ENCODE measurements at regions not wholly inside any gene's neighbourhood (a gene's known extent, or its start where the extent isn't known, plus 50 kb on each side); places are given as distances from the start of the nearest gene placed in this dataset.

GRCh38 chr1:5648410-5649165 lies 343.6 kb downstream of the NPHP4 start:
- Histone ChIP-seq H3K27ac (ENCODE audit: low read depth in 2 of 2, low read length in 2 of 2) (no peak overlapping the region), H3K9ac (ENCODE audit: low read length in 3 of 3) (no peak overlapping the region), H3K9me3 (ENCODE audit: control insufficient read depth in 2 of 3, insufficient read depth in 1 of 3, low read length in 3 of 3) (no peaks in the 10 kb centered on the region), H3K27me3 (ENCODE audit: control insufficient read depth, insufficient read depth, low read length) (no peaks in the 10 kb centered on the region), H3K36me3 (ENCODE audit: control insufficient read depth in 2 of 3, insufficient read depth in 3 of 3, low read length in 3 of 3) (no peaks in the 10 kb centered on the region), H3K4me1 (ENCODE audit: control insufficient read depth in 2 of 3, insufficient read depth in 2 of 3, low read depth in 1 of 3, low read length in 3 of 3) (no peaks in the 10 kb centered on the region), H3K4me3 (ENCODE audit: low read length in 3 of 3) (no peak overlapping the region)
- DNase-seq (no peak), FAIRE-seq (no peak)
- intact Hi-C loops (cut with DNase I), result no loop called here
- no peak for TF ChIP-seq CTCF (IDR thresholded peaks at IDR 0.05; ENCODE audit: borderline replicate concordance, extremely low read depth, insufficient read depth)

DNA sequence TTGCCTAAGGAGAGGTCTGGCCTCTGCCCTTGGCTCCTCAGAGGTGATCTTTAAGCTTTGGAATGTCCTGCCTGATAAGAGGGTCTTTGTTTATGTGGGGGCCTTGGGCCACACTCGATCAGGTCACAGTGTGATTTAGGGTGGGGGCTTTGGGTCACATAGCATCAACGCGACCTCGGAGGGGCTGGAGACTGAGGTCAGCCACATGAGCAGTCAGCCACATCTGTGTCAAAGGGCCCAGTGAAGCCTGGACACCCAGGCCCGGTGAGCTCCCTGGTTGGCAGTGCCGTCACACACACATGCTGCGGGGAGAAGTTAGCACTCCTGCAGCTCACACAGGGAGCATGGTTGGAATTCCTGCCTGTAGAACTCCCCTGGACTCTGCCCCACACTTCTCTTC lies 345.0 kb downstream of the NPHP4 start:
- no peaks in the 10 kb centered on the region for H3K36me3 ChIP-seq (ENCODE audit: control insufficient read depth in 2 of 3, insufficient read depth in 3 of 3, low read length in 3 of 3)
- DNase-seq (peak in 4 of 5 donors; percentile 37 to 73 (median 54)), FAIRE-seq (no peak)
- H3K9me3 ChIP-seq (ENCODE audit: control insufficient read depth in 2 of 3, insufficient read depth in 1 of 3, low read length in 3 of 3), result no peaks in the 10 kb centered on the region
- no peak overlapping the region for H3K27ac ChIP-seq (ENCODE audit: low read depth in 2 of 2, low read length in 2 of 2)
- intact Hi-C loops (cut with DNase I), result no loop called here
- no peaks in the 10 kb centered on the region for H3K4me1 ChIP-seq (ENCODE audit: control insufficient read depth in 2 of 3, insufficient read depth in 2 of 3, low read depth in 1 of 3, low read length in 3 of 3)
- no peak overlapping the region for H3K4me3 ChIP-seq (ENCODE audit: low read length in 3 of 3)
- H3K27me3 ChIP-seq (ENCODE audit: control insufficient read depth, insufficient read depth, low read length), result no peaks in the 10 kb centered on the region
- TF ChIP-seq CTCF (IDR thresholded peaks at IDR 0.05; ENCODE audit: borderline replicate concordance, extremely low read depth, insufficient read depth), result no peak
- H3K9ac ChIP-seq (ENCODE audit: low read length in 3 of 3), result no peak overlapping the region

DNA sequence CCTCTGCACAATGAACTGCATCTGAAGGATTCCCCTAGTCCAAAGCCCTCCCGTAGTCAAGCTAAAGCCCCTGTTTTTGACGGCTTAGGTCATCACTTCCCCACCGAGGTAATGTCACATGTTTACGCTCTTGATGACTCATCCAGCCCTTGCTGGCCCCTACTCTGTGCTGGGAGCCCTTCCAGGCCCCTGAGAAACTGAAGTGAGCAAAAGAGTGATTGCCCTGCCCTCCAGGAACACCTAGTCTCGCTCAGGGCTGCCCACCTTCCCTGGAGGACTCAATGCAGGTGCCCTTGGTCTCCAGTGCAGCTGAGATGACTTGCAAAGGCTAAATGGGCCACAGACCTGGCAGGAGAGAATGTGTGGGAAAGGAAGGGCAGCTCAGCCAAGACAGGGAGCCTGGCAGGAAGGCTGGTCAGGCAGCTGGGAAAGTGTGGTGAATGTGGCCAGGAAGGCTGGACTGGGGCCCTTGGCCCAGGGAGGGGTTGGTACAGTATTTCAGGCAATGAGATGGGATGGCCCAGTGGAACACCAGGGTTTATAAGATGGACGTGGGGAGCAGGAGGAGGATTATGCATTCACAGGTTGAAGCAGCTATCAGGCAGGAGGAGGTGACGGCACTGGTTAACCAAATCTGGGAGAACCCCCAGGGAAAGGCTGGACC lies 345.6 kb downstream of the NPHP4 start:
- H3K27me3 ChIP-seq (ENCODE audit: control insufficient read depth, insufficient read depth, low read length), result no peaks in the 10 kb centered on the region
- no peak overlapping the region for H3K9ac ChIP-seq (ENCODE audit: low read length in 3 of 3)
- H3K4me3 ChIP-seq (ENCODE audit: low read length in 3 of 3), result no peak overlapping the region
- H3K9me3 ChIP-seq (ENCODE audit: control insufficient read depth in 2 of 3, insufficient read depth in 1 of 3, low read length in 3 of 3), result no peaks in the 10 kb centered on the region
- TF ChIP-seq CTCF (IDR thresholded peaks at IDR 0.05; ENCODE audit: borderline replicate concordance, extremely low read depth, insufficient read depth), result no peak
- FAIRE-seq (no peak), DNase-seq (no peak)
- no peak overlapping the region for H3K27ac ChIP-seq (ENCODE audit: low read depth in 2 of 2, low read length in 2 of 2)
- no peaks in the 10 kb centered on the region for H3K36me3 ChIP-seq (ENCODE audit: control insufficient read depth in 2 of 3, insufficient read depth in 3 of 3, low read length in 3 of 3)
- intact Hi-C loops (cut with DNase I), result no loop called here
- H3K4me1 ChIP-seq (ENCODE audit: control insufficient read depth in 2 of 3, insufficient read depth in 2 of 3, low read depth in 1 of 3, low read length in 3 of 3), result no peaks in the 10 kb centered on the region
